GM13977 (cell line): ENCODE measurements at regions not wholly inside any gene's neighbourhood (a gene's known extent, or its start where the extent isn't known, plus 50 kb on each side); places are given as distances from the start of the nearest gene placed in this dataset.
"Not testable (repeated sequence)": the region's sequence is repeated elsewhere in the genome, so short reads cannot be mapped to it uniquely, and the experiment has no call there.

ENCODE experiments used
- DNase-seq: peaks from one replicate; pipeline ENCODE4 v3.0.0; 2012; ENCODE audit warnings: low spot score
- CTCF ChIP-seq: IDR thresholded peaks from 2 replicates; pipeline ENCODE4 v1.5.1; 2012; ENCODE audit warnings: mild to moderate bottlenecking, control low read depth; ENCODE audit not compliant: insufficient read depth; ENCODE audit errors: extremely low read depth, missing control alignments
- in situ Hi-C: fragments of 300-500 bp; cut with MboI; formaldehyde crosslinking; loops from one replicate; pipeline ENCODE4 v1.12.0; 2022; ENCODE audit warnings: low sequenced_read_pairs, low pct_unique_long_range_greater_than_20kb, mixed read lengths, inconsistent platforms; ENCODE audit not compliant: unreplicated experiment

GRCh38 chr5:36537724-36538123, 68.7 kb upstream of the SLC1A3 start:
- TF ChIP-seq CTCF = no peak
- DNase-seq = no peak
- in situ Hi-C loops = no loop called here

DNA sequence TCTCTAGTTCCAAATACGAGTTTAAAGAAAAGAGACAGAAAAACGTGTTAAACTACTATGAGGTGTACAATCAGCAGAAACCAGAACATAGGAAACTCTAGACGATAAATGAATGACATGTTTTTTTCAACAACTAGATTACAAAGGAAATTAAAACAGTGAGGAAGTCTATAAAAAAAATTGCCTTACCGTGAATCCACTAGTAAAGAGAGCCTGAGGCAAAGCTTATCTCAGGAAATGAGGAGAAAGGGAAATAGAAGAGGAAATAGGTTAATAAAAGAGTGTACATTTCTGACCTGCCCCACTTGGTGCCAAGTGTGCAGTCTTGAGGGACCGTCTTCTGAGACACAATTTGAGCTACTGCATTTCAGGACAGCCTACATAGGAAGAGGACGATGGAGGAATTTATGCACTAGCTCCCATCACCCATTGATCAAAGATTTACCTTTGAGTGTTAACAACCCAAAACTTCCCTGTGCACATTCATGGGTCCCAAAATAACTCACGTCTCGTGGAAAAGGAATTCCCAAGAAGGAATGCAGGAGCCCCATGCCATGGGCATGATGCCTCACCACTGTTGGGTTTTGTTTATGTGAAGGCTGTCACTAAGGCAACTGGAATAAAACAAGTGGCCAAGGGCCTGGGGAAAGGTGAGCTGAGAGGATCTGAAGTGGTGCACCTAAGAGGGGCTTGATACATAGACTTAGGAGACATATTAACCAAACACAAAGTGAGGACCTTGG, 53.6 kb upstream of the SLC1A3 start:
- no peak for DNase-seq
- in situ Hi-C loops = no loop called here
- TF ChIP-seq CTCF = no peak

- DNase-seq, in situ Hi-C loops: not testable (repeated sequence)
These were observed 51.4 kb upstream of the SLC1A3 start for GRCh38 chr5:36555035-36555434.
